GM19452 (cell line): ENCODE measurements at regions not wholly inside any gene's neighbourhood (a gene's known extent, or its start where the extent isn't known, plus 50 kb on each side); places are given as distances from the start of the nearest gene placed in this dataset.
"Not testable (repeated sequence)": the region's sequence is repeated elsewhere in the genome, so short reads cannot be mapped to it uniquely, and the experiment has no call there.

Experiments
- ATAC-seq: cut with Tn5 transposase; IDR thresholded peaks from one replicate; pipeline ENCODE4 v1.9.1; 2021; ENCODE audit not compliant: unreplicated experiment

- no peak for ATAC-seq
Observed at GRCh38 chr15:62270216-62270921, 105.3 kb upstream of the C2CD4B start.

- no peak for ATAC-seq
Observed at GRCh38 chr15:62272290-62272689, 107.2 kb upstream of the C2CD4B start.

- ATAC-seq, result no peak
Observed at GRCh38 chr15:62275831-62276230, 110.7 kb upstream of the C2CD4B start.

- no peak for ATAC-seq
Observed at GRCh38 chr15:62277816-62278394, 112.8 kb upstream of the C2CD4B start.

- no peak for ATAC-seq
Observed at GRCh38 chr15:62278534-62278933, 113.4 kb upstream of the C2CD4B start.

- ATAC-seq, result no peak
Observed at GRCh38 chr15:62279041-62279440, 114.0 kb upstream of the C2CD4B start.

- no peak for ATAC-seq
Observed at GRCh38 chr15:62280625-62281024, 115.5 kb upstream of the C2CD4B start.

GRCh38 chr15:62281801-62282200, 116.7 kb upstream of the C2CD4B start:
- ATAC-seq, result not testable (repeated sequence)

GRCh38 chr15:62287066-62287857, 122.2 kb upstream of the C2CD4B start:
- no peak for ATAC-seq

- ATAC-seq, result no peak
Observed at GRCh38 chr15:62288361-62289017, 123.4 kb upstream of the C2CD4B start.

- no peak for ATAC-seq
Observed at GRCh38 chr15:62291262-62291661, 126.2 kb upstream of the C2CD4B start.

- ATAC-seq, result no peak
Observed at GRCh38 chr15:62296756-62297507, 131.8 kb upstream of the C2CD4B start.

- ATAC-seq, result no peak
Observed at GRCh38 chr15:62297522-62297921, 132.4 kb upstream of the C2CD4B start.

GRCh38 chr15:62297933-62298332, 132.8 kb upstream of the C2CD4B start:
- ATAC-seq, result no peak

- ATAC-seq, result no peak
Observed at GRCh38 chr15:62298811-62299210, 133.7 kb upstream of the C2CD4B start.

- ATAC-seq, result no peak
Observed at GRCh38 chr15:62299541-62299940, 134.5 kb upstream of the C2CD4B start.

- ATAC-seq, result no peak
Observed at GRCh38 chr15:62301993-62302675, 137.0 kb upstream of the C2CD4B start.

GRCh38 chr15:62306851-62307504, 141.9 kb upstream of the C2CD4B start:
- ATAC-seq, result no peak

GRCh38 chr15:62307551-62307950, 142.5 kb upstream of the C2CD4B start:
- ATAC-seq, result no peak
